WTC11 (cell line): ENCODE measurements at regions not wholly inside any gene's neighbourhood (a gene's known extent, or its start where the extent isn't known, plus 50 kb on each side); places are given as distances from the start of the nearest gene placed in this dataset.

ENCODE experiments used
- ATAC-seq: fragments of 200-7000 bp; cut with Tn5 transposase; 2 replicates; pipeline ENCODE4 v1.10.0; 2021; ENCODE audit warnings: mild to moderate bottlenecking, moderate library complexity
- CTCF ChIA-PET: fragments of 300-600 bp; sonication (Branson Sonifier 250); formaldehyde crosslinking; loops from one replicate; lab custom pipeline; 2021; ENCODE audit warnings: antibody characterized with exemption; lab: Charles Lee
- POLR2A ChIA-PET: fragments of 350-600 bp; sonication (Branson Sonifier 250); formaldehyde crosslinking; loops from one replicate; lab custom pipeline; 2021; ENCODE audit warnings: antibody characterized with exemption; lab: Charles Lee
- DNase-seq: peaks from one replicate; pipeline ENCODE4 v3.0.0; 2021; ENCODE audit warnings: low spot score
- H3K27ac Mint-ChIP-seq: 2 replicates; pipeline ENCODE4 v1.8.0; 2021; ENCODE audit warnings: mixed read lengths
- H3K27me3 Mint-ChIP-seq: 2 replicates; pipeline ENCODE4 v1.8.0; 2021; ENCODE audit warnings: low read depth, mild to moderate bottlenecking, moderate library complexity, mixed read lengths
- H3K36me3 Mint-ChIP-seq: 2 replicates; pipeline ENCODE4 v1.8.0; 2021; ENCODE audit warnings: mixed read lengths
- H3K4me1 Mint-ChIP-seq: 2 replicates; pipeline ENCODE4 v1.8.0; 2022; ENCODE audit warnings: mixed read lengths
- H3K4me3 Mint-ChIP-seq: 2 replicates; pipeline ENCODE4 v1.8.0; 2021; ENCODE audit warnings: mild to moderate bottlenecking, moderate library complexity, mixed read lengths
- H3K9me3 Mint-ChIP-seq: 2 replicates; pipeline ENCODE4 v1.8.0; 2021; ENCODE audit warnings: mixed read lengths
- AFF4 ChIP-seq: sonication (generic); formaldehyde crosslinking; IDR thresholded peaks from 2 replicates; pipeline ENCODE4 v1.8.1; 2023; ENCODE audit warnings: mild to moderate bottlenecking, missing genetic modification reagents, borderline replicate concordance
- ELF4 ChIP-seq: sonication (generic); formaldehyde crosslinking; IDR thresholded peaks from 2 replicates; pipeline ENCODE4 v1.8.1; 2022; ENCODE audit warnings: low read depth, mild to moderate bottlenecking, moderate library complexity, missing genetic modification reagents
- EMX1 ChIP-seq: fragments of 250-450 bp; sonication (Bioruptor Pico); IDR thresholded peaks from 2 replicates; pipeline ENCODE4 v1.8.0; 2021; ENCODE audit warnings: mild to moderate bottlenecking
- GABPB1 ChIP-seq: sonication (generic); formaldehyde crosslinking; IDR thresholded peaks from 2 replicates; pipeline ENCODE4 v1.8.1; 2023; ENCODE audit warnings: mild to moderate bottlenecking, missing genetic modification reagents
- GRHL2 ChIP-seq: fragments of 250-450 bp; sonication (Bioruptor Pico); IDR thresholded peaks from 2 replicates; pipeline ENCODE4 v1.8.0; 2022; ENCODE audit warnings: mild to moderate bottlenecking, moderate library complexity; ENCODE audit not compliant: insufficient replicate concordance, severe bottlenecking
- MXD4 ChIP-seq: fragments of 250-450 bp; sonication (Bioruptor Pico); IDR thresholded peaks from 2 replicates; pipeline ENCODE4 v1.8.0; 2021; ENCODE audit warnings: mild to moderate bottlenecking, moderate library complexity, borderline replicate concordance
- PRDM15 ChIP-seq: sonication (generic); formaldehyde crosslinking; IDR thresholded peaks from 2 replicates; pipeline ENCODE4 v1.8.0; 2022; ENCODE audit warnings: missing genetic modification reagents
- ZBTB43 ChIP-seq: sonication (generic); formaldehyde crosslinking; IDR thresholded peaks from 2 replicates; pipeline ENCODE4 v1.8.1; 2023; ENCODE audit warnings: mild to moderate bottlenecking, missing genetic modification reagents
- ZNF121 ChIP-seq: sonication (generic); formaldehyde crosslinking; IDR thresholded peaks from 2 replicates; pipeline ENCODE4 v1.8.0; 2023; ENCODE audit warnings: missing genetic modification reagents
- ZNF219 ChIP-seq: sonication (generic); formaldehyde crosslinking; IDR thresholded peaks from 2 replicates; pipeline ENCODE4 v1.8.0; 2023; ENCODE audit warnings: missing genetic modification reagents, mild to moderate bottlenecking, borderline replicate concordance
- ZNF317 ChIP-seq: sonication (generic); formaldehyde crosslinking; IDR thresholded peaks from 2 replicates; pipeline ENCODE4 v1.8.1; 2023; ENCODE audit warnings: low read depth, mild to moderate bottlenecking, moderate library complexity, missing genetic modification reagents, borderline replicate concordance
- ZNF396 ChIP-seq: fragments of 250-450 bp; sonication (Bioruptor Pico); IDR thresholded peaks from 2 replicates; pipeline ENCODE4 v1.8.0; 2021; ENCODE audit warnings: mild to moderate bottlenecking, moderate library complexity, borderline replicate concordance
- ZNF532 ChIP-seq: fragments of 250-450 bp; sonication (Bioruptor Pico); IDR thresholded peaks from 2 replicates; pipeline ENCODE4 v1.9.0; 2021; ENCODE audit warnings: mild to moderate bottlenecking, borderline replicate concordance
- TF ChIP-seq, protein P1 (sequence below): sonication (generic); formaldehyde crosslinking; IDR thresholded peaks from 2 replicates; pipeline ENCODE4 v1.8.1; 2022; ENCODE audit warnings: low read depth, mild to moderate bottlenecking, moderate library complexity, missing genetic modification reagents, borderline replicate concordance
- TF ChIP-seq, protein P2 (sequence below): sonication (generic); formaldehyde crosslinking; conservative IDR thresholded peaks from 2 replicates; pipeline ENCODE4 v1.8.1; 2022; ENCODE audit warnings: mild to moderate bottlenecking, missing genetic modification reagents
- TF ChIP-seq, protein P3 (sequence below): sonication (generic); formaldehyde crosslinking; IDR thresholded peaks from 2 replicates; pipeline ENCODE4 v1.8.0; 2022; ENCODE audit warnings: mild to moderate bottlenecking, missing genetic modification reagents

DNA sequence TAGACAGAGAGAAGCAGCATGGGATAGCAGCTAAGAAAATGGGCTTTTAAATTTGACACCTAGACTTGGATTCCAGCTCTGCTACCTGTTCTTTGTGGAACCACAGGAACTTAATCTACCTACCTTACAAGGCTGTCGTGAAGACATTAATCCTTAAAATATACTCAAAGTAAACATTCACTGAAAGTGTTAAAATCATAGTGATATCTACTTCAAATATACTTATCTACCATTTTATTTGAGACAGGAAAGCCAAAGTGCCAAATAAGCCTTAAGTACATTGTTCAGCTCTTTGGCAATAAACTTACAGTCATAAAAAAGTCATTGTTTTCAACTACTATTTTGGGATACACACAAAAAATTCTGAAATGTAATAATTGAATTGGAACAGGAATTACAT, 295.0 kb upstream of the PITX2 start:
- CTCF ChIA-PET, result no interaction called here
- ATAC-seq, result no peak

GRCh38 chr4:110920990-110921389, 298.1 kb upstream of the PITX2 start:
- H3K9me3 Mint-ChIP-seq, result no peaks in the 10 kb centered on the region
- DNase-seq (no peak), ATAC-seq (no peak)
- H3K4me1 Mint-ChIP-seq, result peaks cover 8% of the 10 kb centered on the region
- no peak overlapping the region for H3K4me3 Mint-ChIP-seq
- POLR2A ChIA-PET, result no interaction called here
- CTCF ChIA-PET, result no interaction called here
- TF ChIP-seq, protein P1, sequence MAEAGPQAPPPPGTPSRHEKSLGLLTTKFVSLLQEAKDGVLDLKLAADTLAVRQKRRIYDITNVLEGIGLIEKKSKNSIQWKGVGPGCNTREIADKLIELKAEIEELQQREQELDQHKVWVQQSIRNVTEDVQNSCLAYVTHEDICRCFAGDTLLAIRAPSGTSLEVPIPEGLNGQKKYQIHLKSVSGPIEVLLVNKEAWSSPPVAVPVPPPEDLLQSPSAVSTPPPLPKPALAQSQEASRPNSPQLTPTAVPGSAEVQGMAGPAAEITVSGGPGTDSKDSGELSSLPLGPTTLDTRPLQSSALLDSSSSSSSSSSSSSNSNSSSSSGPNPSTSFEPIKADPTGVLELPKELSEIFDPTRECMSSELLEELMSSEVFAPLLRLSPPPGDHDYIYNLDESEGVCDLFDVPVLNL (CRISPR knock-in tag), result no peak
- TF ChIP-seq, protein P2, sequence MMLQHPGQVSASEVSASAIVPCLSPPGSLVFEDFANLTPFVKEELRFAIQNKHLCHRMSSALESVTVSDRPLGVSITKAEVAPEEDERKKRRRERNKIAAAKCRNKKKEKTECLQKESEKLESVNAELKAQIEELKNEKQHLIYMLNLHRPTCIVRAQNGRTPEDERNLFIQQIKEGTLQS, result no peak
- TF ChIP-seq EMX1, result no peak
- no peaks in the 10 kb centered on the region for H3K27me3 Mint-ChIP-seq
- no peak overlapping the region for H3K27ac Mint-ChIP-seq
- H3K36me3 Mint-ChIP-seq, result no peaks in the 10 kb centered on the region

More for the DNA sequence above, 295.0 kb upstream of the PITX2 start:
- Mint-ChIP-seq H3K4me1 (no peaks in the 10 kb centered on the region), H3K9me3 (no peaks in the 10 kb centered on the region), H3K4me3 (no peak overlapping the region), H3K36me3 (no peaks in the 10 kb centered on the region), H3K27me3 (no peaks in the 10 kb centered on the region), H3K27ac (no peak overlapping the region)
- no peak for DNase-seq
- TF ChIP-seq, protein P3, sequence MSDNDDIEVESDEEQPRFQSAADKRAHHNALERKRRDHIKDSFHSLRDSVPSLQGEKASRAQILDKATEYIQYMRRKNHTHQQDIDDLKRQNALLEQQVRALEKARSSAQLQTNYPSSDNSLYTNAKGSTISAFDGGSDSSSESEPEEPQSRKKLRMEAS (CRISPR knock-in tag), result no peak
- POLR2A ChIA-PET, result no interaction called here

DNA sequence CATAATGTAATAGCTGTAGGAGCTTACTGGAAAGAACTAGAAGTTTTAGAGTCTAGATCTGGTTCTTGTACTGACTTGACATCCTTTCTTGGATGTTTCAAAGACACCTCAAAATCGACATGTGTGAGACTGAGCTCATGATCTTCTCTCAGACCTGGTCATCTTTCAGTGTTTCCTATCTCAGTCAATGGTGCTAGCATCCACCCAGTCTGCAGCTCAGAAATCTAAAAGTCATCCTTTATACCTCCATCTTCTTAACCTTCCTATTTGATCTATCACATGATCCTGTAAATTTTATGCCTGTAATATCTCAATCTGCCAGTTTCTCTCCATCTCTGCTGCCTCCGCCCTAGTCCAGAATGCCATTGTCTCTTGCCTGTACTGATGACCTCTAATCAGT, 301.9 kb upstream of the PITX2 start:
- DNase-seq (no peak), ATAC-seq (no peak)
- H3K9me3 Mint-ChIP-seq, result no peaks in the 10 kb centered on the region
- peaks cover 12% of the 10 kb centered on the region for H3K4me1 Mint-ChIP-seq
- H3K4me3 Mint-ChIP-seq, result no peak overlapping the region
- CTCF ChIA-PET, result no interaction called here
- POLR2A ChIA-PET, result no interaction called here
- no peak overlapping the region for H3K27ac Mint-ChIP-seq
- no peaks in the 10 kb centered on the region for H3K36me3 Mint-ChIP-seq
- H3K27me3 Mint-ChIP-seq, result no peaks in the 10 kb centered on the region
- TF ChIP-seq MXD4 (CRISPR knock-in tag) (no peak), ZNF532 (CRISPR knock-in tag) (no peak), ZBTB43 (CRISPR knock-in tag) (no peak), ZNF317 (no peak), ZNF121 (CRISPR knock-in tag) (no peak), PRDM15 (CRISPR knock-in tag) (no peak), GABPB1 (CRISPR knock-in tag) (no peak), ZNF396 (CRISPR knock-in tag) (no peak), AFF4 (CRISPR knock-in tag) (no peak), ELF4 (CRISPR knock-in tag) (no peak), ZNF219 (CRISPR knock-in tag) (no peak), GRHL2 (CRISPR knock-in tag) (no peak)
